Coronary artery (tissue), 2 donors: ENCODE measurements at regions not wholly inside any gene's neighbourhood (a gene's known extent, or its start where the extent isn't known, plus 50 kb on each side); places are given as distances from the start of the nearest gene placed in this dataset.

Experiments
- DNase-seq: peaks from one replicate; pipeline ENCODE4 v3.0.0-alpha.2; 2017; ENCODE audit warnings: low spot score
- H3K27ac ChIP-seq, 2 donors: fragments of 200-600 bp; sonication (generic); one replicate each; pipeline ENCODE4 v1.5.1; 2016 to 2019
- H3K4me3 ChIP-seq: fragments of 200-600 bp; sonication (generic); 2 replicates; pipeline ENCODE4 v1.5.1; 2016; ENCODE audit warnings: mild to moderate bottlenecking, moderate library complexity
- CTCF ChIP-seq: fragments of 200-600 bp; sonication (generic); IDR thresholded peaks from one replicate; pipeline ENCODE4 v1.5.1; 2019; ENCODE audit warnings: antibody characterized with exemption

- Histone ChIP-seq H3K27ac (no peak overlapping the region), H3K4me3 (no peak overlapping the region)
- no peak for DNase-seq
- no peak for TF ChIP-seq CTCF
Measured at GRCh38 chr12:46958053-46958452, 121.4 kb upstream of the PCED1B start.

DNA sequence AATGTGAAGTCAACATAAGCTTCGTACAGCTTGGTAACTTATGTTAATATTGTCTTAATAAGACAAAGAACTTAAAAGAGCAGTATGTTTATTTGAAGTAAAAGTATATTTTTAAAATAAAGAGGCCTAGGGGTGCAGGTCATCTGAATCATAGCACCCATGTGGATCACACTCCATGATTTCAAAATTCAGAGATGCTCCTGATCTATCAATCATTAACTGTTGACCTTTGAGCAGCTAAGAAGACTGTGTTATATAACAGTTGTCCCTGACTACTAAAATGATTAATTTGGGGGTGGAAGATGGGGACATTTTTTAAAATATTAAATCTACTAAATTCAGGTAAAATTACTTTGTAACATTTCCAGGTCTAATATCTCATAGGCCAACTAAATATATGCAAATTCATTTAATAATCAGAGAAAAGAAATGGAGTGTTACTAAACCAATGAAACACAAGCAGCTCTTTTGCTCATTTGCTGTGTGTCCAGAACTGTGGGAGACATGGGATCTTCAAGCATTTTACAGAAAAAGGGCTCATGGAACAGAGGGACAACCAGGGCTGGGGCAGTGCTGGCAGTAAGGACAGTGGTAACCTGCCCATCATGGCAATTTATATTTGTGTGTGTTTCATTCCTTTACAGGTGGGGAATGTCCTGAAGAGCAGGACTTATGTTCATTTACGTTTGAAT, 120.7 kb upstream of the PCED1B start:
- Histone ChIP-seq H3K27ac (no peak overlapping the region), H3K4me3 (no peak overlapping the region)
- no peak for DNase-seq
- TF ChIP-seq CTCF: no peak

DNA sequence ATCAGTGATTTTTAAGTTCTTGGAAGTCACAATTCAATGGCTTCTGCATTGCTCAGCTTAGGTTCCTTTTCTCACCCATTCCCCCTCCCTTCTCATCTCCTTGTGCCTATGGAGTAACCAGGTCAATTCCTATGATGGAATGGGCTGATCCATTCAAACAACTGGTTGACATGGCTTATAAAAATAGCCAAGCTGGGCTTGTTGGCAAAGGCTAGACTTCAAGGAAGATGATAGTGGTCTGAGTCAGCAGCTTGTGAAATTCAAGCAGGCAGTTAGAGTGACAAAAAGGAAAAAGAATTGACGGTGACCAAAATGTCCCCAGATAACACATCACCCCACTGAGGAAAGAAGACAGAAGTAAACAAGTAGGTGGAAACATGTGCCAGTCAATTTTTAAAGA, 119.9 kb upstream of the PCED1B start:
- Histone ChIP-seq H3K27ac (no peak overlapping the region), H3K4me3 (no peak overlapping the region)
- no peak for TF ChIP-seq CTCF
- DNase-seq: no peak

DNA sequence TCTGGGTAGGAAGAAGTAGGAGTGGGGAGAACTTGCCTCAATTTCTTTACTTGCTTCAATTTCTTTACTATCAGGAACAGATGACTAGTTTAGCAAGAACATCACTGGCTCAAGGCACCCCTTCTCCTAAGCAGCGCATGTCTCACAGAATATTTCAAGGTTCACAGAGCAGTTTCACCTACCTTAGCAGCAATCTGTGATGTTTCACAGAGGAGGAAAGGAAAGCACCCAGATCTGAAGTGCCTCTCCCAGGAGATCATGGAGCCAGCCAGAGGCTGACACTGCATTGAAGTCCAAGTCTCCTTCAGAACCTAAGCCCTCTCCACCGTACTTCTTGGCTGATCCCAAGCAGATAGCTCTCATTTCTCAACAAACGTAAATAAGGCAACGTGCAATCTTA, 118.7 kb upstream of the PCED1B start:
- no peak overlapping the region for H3K27ac ChIP-seq
- no peak for TF ChIP-seq CTCF
- H3K4me3 ChIP-seq: no peak overlapping the region
- DNase-seq: no peak

GRCh38 chr12:46963191-46963590, 116.2 kb upstream of the PCED1B start:
- H3K27ac ChIP-seq: no peak overlapping the region

DNA sequence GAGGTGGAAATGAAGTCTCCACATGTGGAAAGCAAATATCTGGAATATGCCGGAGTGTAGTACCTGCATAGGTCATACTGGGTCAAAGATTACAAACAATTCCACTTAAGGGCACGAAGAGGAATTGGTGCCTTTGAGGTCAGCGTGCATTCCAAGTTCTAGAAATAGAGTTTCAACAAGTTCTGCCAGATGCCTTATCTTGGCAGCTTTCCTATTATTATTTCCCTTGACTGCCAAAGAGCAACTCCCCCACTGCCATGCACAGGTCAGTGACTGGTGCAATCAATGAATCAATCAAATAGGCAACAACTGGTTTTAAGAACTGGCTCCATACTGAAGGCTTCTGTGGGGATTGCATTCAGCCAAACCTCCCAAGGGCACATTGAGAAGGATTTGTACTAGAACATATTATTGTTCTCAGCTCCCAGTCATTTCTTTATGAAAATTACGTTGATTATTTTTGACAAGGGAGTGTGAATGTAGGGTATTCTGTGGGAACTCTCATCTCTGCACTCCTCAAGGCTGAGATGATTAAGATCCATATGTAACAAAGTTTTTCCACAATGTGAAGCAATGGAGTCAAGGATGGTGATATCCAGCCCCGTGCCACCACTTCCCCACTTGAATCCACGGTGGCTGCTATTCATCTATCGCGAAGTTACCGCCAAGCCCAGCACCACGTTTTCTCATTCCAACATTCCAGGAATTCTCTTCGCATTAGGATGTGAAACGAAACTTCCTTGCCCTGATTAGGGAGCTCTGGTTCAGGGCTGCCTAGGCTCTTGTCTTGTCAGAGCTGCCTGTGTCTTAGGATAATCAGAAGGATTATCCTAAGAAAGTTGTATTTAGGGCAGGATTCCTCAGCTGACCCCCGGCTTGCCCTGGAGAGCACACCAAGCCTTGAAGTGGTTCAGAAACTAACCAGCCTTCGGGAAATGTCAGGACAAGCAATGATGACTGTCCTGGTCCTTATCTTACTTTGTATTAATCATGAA, 115.1 kb upstream of the PCED1B start:
- Histone ChIP-seq H3K27ac (peak overlapping the region in 1 of 2 donors; percentile 10), H3K4me3 (peak overlapping the region; percentile 42)
- no peak for TF ChIP-seq CTCF
- no peak for DNase-seq

More at GRCh38 chr12:46963191-46963590, 116.2 kb upstream of the PCED1B start:
- DNase-seq: no peak
- TF ChIP-seq CTCF: no peak
- H3K4me3 ChIP-seq: no peak overlapping the region
